Skeletal muscle cell (primary cell): ENCODE measurements at regions not wholly inside any gene's neighbourhood (a gene's known extent, or its start where the extent isn't known, plus 50 kb on each side); places are given as distances from the start of the nearest gene placed in this dataset.
"Not testable (repeated sequence)": the region's sequence is repeated elsewhere in the genome, so short reads cannot be mapped to it uniquely, and the experiment has no call there.

Source experiments
- DNase-seq: peaks from one replicate; pipeline ENCODE4 v3.0.0-alpha.2; 2010; ENCODE audit warnings: low read depth
- H3K4me3 ChIP-seq: 2 replicates; pipeline ENCODE4 v1.5.1; 2011; ENCODE audit warnings: low read depth, mild to moderate bottlenecking, control low read depth, low read length, moderate library complexity

DNA sequence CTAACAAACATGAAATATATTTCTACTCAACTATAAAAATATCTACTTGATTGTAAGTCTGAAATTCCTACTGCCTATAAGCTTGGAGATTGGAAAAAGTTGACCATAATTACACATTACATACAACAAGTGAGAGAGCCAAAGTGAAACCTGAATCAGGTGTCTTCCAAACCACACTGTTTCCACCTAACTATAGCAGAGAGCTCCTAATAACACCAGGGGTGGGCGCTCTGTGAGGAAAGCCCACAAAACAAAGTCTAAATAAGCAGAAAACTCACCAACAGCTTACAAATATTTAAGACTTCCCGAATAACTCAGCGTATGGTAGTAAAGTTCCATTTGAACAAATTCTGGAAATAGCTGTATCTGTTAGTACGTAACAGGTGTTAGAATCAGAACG is 119.9 kb downstream of the GPR37 start:
- no peak for DNase-seq

DNA sequence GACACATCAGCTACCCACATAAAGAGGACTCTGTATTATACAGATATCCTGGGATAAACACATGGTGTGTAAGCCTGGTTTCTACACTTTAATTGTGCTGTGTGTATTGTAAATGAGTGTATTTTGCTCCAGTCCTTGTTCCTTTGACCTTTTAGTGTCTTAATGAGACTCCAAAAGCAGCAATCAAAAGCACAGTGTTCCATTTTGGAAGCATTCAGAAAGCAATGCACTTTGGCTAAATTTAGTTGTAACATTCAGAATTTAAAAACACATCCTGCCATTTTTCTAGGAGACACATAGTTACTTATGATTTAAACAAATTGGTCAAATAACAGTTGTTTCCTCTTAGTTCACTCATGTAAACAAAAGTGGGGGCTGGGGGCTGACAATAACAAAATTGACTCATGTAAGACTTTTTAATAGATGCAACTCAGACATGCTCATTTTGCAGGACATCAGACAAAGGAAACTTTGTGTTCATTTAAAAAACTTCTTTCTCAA is 122.2 kb downstream of the GPR37 start:
- H3K4me3 ChIP-seq = no peak overlapping the region
- DNase-seq = no peak

More for the DNA sequence above, 119.9 kb downstream of the GPR37 start:
- H3K4me3 ChIP-seq = no peak overlapping the region

DNA sequence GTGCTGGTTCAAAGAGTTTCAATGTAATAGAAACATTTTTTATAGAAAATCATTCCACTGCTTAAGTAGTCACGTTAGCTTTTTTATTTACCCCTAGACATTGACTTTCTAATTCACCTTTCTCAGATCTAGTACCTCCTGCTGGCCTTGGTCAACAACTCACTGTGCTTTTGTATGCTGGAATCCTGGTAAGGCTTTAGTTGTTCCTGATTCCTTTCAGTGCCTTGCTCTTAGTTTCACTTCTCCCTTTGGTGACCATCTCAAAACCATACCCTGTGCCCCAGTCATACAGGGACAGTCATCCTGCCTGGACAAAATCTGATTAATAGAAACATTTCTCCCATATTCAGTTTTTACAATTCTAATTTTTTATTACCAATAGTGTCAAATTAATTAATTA is 130.2 kb downstream of the GPR37 start:
- no peak overlapping the region for H3K4me3 ChIP-seq
- DNase-seq = no peak

DNA sequence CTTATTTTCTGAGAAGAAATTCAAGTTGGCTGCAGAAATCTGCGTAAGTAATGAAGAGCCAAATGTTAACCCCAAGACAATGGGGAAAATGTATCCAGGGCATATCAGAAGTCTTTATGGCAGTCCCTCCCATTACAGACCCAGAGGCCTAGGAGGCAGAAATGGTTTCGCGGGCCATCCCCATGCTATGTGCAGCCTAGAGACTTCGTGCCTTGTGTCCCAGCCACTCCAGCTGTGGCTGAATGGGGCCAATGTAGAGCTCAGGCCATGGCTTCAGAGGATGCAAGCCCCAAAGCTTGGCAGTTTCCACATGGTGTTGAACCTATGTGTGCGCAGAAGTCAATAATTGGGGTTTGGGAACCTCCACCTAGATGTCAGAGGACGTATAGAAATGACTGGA is 131.9 kb downstream of the GPR37 start:
- DNase-seq = no peak
- no peak overlapping the region for H3K4me3 ChIP-seq

DNA sequence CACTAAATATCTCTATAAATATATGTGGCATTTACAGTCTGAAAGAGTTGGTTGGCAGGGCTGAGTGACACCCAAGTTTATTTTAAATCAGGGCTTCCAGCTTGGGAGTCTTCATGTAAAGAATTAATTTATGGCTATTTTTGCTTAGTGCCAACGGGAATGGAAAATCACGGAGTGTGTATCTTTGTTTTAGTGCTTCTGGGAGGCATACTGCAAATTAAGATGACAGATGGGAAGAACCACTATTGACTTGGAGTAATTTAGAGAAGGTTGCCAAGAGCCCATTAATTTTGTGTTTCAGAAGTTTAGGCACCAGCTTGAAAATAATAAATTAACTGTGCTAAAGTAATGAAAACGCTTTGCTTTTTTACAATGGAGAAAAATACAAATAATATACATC is 135.2 kb downstream of the GPR37 start:
- H3K4me3 ChIP-seq = no peak overlapping the region
- no peak for DNase-seq

DNA sequence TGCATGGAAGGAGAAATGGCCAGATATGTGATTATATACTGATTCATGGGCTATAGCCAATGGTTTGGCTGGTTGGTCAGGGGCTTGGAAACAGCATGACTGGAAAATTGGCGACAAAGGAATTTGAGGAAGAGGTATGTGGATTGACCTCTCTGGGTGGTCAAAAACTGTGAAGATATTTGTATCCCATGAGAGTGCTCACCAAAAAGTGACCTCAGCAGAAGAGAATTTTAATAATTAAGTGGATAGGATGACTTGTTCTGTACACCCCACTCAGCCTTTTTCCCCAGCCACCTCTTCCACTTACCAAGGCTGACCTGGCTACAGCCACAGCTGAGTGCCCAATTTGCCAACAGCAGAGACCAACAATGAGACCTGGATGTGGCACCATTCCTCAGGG is 146.7 kb downstream of the GPR37 start:
- no peak for DNase-seq
- no peak overlapping the region for H3K4me3 ChIP-seq

DNA sequence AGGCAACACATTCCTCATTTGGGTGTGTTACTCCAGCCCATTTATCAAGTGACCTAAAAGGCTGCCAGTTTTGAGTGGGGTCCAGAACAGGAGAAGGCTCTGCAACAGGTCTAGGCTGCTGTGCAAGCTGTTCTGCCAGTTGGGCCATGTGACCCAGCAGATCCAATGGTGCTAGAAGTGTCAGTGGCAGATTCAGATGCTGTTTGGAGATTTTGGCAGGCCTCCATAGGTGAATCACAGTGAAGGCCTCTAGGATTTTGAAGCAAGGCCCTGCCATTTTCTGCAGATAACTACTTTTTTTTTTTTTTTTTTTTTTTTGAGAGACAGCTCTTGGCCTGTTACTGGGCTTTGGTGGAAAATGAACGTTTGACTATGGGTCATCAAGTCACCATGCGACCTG is 147.5 kb downstream of the GPR37 start:
- not testable (repeated sequence) for H3K4me3 ChIP-seq, DNase-seq

DNA sequence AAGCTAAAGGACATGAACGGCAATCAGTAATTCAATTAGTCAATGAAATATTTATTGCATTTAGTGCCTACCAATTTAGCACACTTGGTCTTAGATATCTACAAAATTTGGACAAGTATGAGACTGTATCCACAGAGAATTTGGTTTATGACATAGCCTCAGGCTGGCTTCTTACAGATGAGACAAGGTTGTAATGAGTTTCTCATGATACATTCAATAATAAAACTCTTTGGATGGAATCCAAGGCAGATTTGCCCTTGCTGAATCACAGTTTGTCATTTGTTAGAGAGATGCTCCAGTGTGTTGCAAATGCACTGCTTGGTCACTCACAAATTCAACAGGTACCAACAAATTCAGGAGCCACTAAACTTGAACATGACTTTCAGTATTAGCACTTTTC is 162.5 kb downstream of the GPR37 start:
- no peak for DNase-seq
- H3K4me3 ChIP-seq = no peak overlapping the region

DNA sequence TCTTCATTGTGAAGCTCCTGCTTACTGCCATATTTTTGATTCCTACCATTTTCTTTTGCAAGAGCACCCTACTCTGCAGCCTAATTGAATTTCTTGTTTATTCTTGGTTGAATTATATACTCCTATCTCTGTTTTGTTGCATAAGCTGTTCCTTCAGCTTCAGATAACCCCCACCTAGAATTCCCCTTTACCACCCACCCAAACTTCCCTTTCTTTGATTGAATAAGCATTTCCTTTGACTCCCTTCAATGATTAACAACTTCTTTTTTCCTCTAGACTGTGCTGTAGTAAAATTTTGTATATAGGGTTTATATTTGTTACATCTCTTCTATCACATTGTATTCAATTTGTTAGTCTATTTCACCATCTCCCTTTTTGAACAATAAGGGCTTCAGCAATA is 168.1 kb downstream of the GPR37 start:
- no peak for DNase-seq

DNA sequence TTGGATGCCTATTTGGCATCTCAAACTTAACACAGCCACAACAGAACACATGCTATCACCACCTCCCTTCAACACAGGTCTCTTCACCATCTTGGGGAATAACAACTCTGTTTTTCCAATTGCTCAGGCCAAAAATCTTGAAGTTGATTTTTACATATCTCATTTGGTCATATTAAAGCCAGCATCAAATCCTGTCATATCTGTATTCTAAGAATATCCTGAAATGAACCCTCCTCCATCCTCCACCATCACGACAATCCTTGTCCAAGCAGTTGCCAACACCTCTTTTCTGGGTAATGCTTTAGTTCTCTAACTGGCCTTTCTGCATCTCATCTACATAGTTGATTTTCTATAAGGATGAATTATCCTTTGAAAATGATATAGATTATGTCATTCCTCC is 168.7 kb downstream of the GPR37 start:
- DNase-seq = no peak
- H3K4me3 ChIP-seq = no peak overlapping the region

More for the DNA sequence above, 168.1 kb downstream of the GPR37 start:
- H3K4me3 ChIP-seq = no peak overlapping the region

DNA sequence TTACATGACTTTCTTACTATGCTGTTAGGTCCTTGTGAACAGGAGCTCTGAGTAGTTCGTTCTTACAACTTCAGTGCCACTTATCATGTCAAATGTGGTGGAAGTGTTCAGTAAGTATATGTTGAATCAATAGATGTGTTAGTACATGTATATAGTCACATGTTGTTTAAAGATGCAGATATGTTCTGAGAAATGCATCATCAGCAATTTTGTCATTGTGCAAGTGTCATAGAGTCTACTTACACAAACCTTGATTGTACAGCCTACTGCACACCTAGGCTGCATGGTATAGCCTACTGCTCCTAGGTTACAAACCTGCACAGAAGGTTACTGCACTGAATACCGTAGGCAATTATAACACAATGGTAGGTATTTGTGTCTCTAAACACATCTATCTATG is 174.8 kb downstream of the GPR37 start:
- no peak overlapping the region for H3K4me3 ChIP-seq
- DNase-seq = no peak

DNA sequence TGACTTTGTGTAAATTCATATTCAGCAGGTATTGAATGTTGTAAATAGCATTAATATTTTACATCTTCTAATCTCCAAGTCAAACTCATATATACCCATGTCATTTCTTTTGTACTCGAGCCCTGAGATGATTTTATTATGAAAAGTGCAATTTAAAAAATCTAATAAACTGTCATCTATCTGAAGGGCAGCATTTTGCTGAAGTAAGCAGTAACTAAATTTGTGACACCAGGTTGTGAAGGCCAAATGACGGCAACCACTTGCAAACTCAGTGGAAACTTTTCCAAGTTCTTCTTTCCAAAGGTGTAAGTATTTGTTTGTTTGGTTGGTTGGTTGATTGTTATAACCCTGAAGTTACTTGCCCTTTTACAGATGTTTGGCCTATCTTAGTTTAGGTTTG is 188.3 kb downstream of the GPR37 start:
- H3K4me3 ChIP-seq = no peak overlapping the region
- no peak for DNase-seq

DNA sequence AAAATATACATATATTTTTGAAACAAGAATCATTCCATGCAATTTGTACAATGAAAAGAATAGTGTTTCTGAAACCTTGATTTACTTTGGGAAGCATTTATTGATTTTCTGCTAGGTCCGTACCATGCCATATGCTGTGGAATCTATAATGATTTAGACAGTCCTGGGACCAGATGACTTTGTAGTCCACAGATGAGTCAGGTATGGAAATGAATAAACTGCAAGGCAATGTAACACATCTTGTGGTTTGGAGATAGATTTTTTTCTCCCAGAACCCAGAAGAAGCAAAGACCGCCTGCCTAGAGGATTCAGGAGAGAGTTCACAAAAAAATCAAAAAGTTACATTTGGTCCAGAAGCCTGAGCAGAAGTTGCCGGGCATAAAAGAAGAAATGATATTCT is 190.4 kb downstream of the GPR37 start:
- no peak for DNase-seq
- H3K4me3 ChIP-seq = no peak overlapping the region

DNA sequence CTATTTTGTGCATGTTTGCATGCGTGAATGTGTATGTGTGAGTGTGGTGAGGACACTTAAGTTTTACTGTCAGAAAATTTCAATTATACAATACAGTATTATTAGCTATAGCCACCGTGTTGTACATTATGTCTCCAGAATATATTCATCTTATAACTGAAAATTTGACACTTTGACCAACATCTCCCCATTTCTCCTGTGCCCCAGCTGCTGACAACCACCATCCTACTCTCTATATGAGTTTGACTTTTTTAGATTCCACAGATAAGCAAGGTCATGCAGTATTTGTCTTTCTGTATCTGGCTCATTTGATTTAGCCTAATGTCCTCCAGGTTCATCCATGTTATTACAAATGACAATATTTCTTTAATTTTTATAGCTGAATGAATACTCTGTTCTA is 195.0 kb downstream of the GPR37 start:
- DNase-seq = no peak
- H3K4me3 ChIP-seq = no peak overlapping the region

DNA sequence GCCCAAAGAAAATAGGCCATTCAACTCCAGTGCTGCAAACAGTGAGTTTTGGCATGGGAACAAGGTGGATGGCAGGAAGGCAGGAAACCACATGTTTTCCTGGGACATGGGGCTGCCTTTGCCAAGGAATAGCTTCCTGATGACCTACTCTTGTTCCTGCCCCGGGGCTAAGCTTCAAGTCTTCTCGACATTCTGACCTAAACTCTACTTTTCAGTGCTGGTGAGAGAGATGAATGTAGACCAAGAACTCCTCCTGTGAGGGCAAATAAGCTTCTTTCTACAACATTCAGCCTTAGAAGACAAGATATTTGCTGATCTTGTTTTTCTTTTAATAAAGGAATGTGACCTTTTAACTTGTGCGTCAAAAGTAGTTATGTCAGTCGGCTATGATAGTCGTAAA is 199.0 kb downstream of the GPR37 start:
- H3K4me3 ChIP-seq = no peak overlapping the region
- no peak for DNase-seq

DNA sequence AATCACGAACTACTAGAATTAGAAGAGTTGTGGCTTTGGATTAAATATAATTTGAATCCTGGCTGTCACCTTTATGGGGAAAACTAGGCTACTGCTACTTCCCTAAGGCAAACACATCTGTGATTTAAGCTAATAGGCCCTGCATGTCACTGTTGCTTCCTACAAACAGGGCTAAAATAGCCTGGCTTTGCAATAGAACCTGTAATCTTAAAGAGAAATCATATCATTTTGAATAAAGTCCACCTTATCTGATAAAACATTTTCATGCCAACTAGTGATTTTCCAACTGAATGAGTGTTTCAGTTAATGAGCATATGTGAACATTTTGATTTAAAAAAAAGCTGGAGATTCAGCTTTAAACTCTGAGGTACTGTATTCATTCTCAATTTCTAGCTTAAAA is 208.0 kb downstream of the GPR37 start:
- no peak overlapping the region for H3K4me3 ChIP-seq
- DNase-seq = no peak

DNA sequence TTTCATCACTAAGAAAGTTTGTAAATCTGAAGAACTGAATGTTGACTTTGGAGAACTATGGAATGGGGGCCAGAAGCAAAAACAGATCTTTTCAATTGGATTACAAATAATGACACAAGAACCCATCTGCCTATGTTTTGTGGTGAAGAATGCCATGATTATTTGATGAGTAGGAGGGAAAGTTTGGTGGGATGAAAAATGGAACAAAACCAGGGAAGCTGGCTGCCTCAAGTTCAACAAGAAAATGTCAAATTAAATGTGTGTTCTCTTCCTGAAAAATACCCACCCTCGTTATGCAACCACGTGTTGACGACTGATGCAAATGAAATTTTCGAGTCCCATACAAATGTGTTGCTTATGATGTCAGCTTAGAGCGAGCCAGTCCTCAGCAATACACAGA is 208.5 kb downstream of the GPR37 start:
- DNase-seq = no peak
- H3K4me3 ChIP-seq = no peak overlapping the region

DNA sequence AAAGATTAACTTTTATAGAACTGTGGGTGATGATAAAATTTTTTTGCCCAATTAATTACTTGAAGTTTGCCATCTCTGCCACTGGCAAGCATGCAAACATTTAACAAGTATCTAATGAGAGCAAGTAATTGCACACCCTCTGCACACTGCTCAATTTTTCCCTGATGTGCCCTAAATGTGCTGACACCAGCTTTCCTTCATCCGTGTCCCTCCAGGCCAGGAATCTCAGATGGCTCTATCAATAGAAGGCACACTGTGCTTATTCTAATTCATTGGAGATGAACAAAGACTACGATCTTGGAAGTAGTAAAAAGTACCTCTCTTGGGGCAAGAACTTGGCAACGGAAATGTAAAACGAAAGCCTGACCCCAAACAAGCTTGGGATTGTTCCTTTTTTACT is 212.1 kb downstream of the GPR37 start:
- DNase-seq = no peak
- H3K4me3 ChIP-seq = no peak overlapping the region

DNA sequence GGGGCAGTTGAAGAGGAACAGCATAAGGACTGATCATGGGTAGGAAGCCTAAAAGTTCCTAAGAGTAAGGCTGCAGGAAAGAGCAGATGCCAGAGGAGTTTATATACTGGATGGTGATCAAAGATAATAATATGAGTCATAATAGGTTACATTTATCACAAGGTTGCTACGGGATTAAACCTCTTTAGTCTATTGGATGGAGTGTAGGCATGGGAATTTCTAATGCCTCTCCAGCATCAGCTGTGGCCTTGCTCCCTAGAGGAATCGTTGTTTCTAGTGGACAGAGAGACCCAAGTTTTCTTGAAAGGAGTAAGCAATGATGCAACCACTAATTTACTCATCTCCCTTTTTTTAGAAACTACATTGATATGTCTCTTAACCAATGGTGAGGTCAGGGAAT is 213.4 kb downstream of the GPR37 start:
- H3K4me3 ChIP-seq = no peak overlapping the region
- DNase-seq = no peak

DNA sequence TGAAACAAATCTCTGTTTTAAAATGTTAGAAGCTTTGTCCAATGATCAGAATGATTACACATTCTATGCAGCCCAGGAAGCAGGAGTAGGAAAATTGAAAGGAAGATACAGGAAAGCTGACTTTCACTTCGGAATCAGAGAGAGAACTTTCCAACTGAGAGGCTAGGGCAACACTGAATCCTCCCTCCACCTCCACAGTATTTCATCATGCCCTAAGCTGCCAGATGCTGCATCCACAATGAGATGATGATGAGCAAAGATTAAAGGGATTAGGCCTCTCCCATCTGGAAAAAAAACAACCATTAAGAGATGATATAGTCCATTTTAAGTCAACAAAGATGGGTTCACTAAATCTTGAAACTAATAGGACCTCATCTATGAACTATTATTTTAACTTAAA is 215.6 kb downstream of the GPR37 start:
- DNase-seq = no peak

DNA sequence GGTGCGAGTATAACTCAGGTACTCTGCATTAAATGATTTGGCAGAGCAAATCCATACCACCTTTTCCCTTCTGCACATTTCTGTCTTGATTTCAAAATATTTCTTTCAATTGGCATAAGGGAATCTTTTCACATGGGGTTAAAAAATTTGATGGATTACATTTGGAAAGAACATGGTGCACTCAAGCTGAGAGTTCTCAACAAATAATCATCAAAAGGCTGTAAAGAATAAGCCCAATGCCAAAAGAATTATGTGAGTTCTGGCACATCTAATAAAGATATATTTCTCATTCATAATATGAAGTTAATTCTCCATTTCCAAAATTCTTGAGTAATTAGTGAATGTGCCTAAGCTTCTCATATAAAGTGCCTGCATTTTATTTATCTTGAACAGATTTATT is 223.1 kb downstream of the GPR37 start:
- no peak for DNase-seq
- no peak overlapping the region for H3K4me3 ChIP-seq

More for the DNA sequence above, 215.6 kb downstream of the GPR37 start:
- H3K4me3 ChIP-seq = no peak overlapping the region

DNA sequence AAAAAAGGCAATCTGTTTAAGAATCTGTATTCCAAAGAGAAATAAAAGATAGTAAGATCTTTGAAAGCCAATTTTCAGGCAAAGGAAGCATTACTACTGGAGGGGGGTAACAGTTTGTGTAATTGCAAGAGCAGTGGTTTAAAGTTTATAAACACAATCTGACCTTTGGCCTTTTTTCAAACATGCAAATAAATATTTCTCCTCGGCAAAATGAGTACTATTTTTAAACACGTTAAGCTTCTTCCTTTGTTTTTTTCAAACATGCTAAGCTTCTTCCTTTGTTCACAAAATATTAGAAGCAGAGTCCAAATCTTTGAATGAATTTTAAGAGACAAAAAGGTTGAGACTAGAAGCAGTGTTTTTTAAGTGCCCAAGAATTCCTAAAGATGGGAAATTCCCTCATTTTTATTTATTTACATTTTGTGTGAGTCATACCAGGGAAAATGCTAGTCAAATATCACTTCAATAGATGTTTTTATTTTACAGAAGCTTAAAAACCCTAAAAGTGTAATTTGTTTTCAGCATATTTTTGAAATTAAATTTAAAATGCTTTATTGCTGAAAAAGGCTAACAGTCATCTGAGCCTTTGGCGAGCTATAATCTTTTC is 229.3 kb downstream of the GPR37 start:
- DNase-seq = no peak
- no peak overlapping the region for H3K4me3 ChIP-seq
